H9 (cell line): ENCODE measurements at regions not wholly inside any gene's neighbourhood (a gene's known extent, or its start where the extent isn't known, plus 50 kb on each side); places are given as distances from the start of the nearest gene placed in this dataset.

ENCODE experiments used
- DNase-seq: peaks from one replicate; pipeline ENCODE4 v3.0.0-alpha.2; 2017
- H2AFZ ChIP-seq: one replicate; pipeline ENCODE4 v1.6.1; 2013; ENCODE audit warnings: mild to moderate bottlenecking, low read length, control low read depth, moderate library complexity
- H2AK5ac ChIP-seq: 2 replicates; pipeline ENCODE4 v1.6.1; 2013; ENCODE audit warnings: low read length, control low read depth, mixed read lengths; ENCODE audit not compliant: insufficient read length
- H2BK120ac ChIP-seq: one replicate; pipeline ENCODE4 v1.6.1; 2013; ENCODE audit warnings: low read depth, mild to moderate bottlenecking, low read length, control low read depth, inconsistent platforms; ENCODE audit not compliant: poor library complexity, severe bottlenecking
- H2BK12ac ChIP-seq: 2 replicates; pipeline ENCODE4 v1.6.1; 2013; ENCODE audit warnings: low read length, control low read depth, mixed read lengths, low read depth; ENCODE audit not compliant: insufficient read length
- H2BK15ac ChIP-seq: 2 replicates; pipeline ENCODE4 v1.6.1; 2013; ENCODE audit warnings: low read depth, low read length, control low read depth
- H2BK20ac ChIP-seq: one replicate; pipeline ENCODE4 v1.6.1; 2013; ENCODE audit warnings: low read depth, mild to moderate bottlenecking, low read length, control low read depth, inconsistent platforms; ENCODE audit not compliant: poor library complexity, severe bottlenecking
- H2BK5ac ChIP-seq: 2 replicates; pipeline ENCODE4 v1.6.1; 2013; ENCODE audit warnings: low read length, control low read depth, mixed read lengths; ENCODE audit not compliant: insufficient read length
- H3K14ac ChIP-seq: 2 replicates; pipeline ENCODE4 v1.6.1; 2013; ENCODE audit warnings: low read length, control low read depth; ENCODE audit not compliant: insufficient read depth
- H3K18ac ChIP-seq: 2 replicates; pipeline ENCODE4 v1.6.1; 2013; ENCODE audit warnings: low read depth, mild to moderate bottlenecking, mixed read lengths, low read length, control low read depth; ENCODE audit not compliant: insufficient read length
- H3K23ac ChIP-seq: 2 replicates; pipeline ENCODE4 v1.6.1; 2013; ENCODE audit warnings: low read length, control low read depth, mixed read lengths, low read depth; ENCODE audit not compliant: insufficient read length
- H3K23me2 ChIP-seq: 2 replicates; pipeline ENCODE4 v1.6.1; 2013; ENCODE audit warnings: low read depth, mild to moderate bottlenecking, mixed read lengths, low read length, control low read depth; ENCODE audit not compliant: insufficient read length, poor library complexity, severe bottlenecking
- H3K27ac ChIP-seq: 2 replicates; pipeline ENCODE4 v1.5.1; 2013; ENCODE audit warnings: low read length, control low read depth, mixed read lengths, low read depth; ENCODE audit not compliant: insufficient read length
- H3K27me3 ChIP-seq: 2 replicates; pipeline ENCODE4 v1.6.1; 2013; ENCODE audit warnings: low read length, control low read depth, inconsistent platforms; ENCODE audit not compliant: insufficient read depth
- H3K4ac ChIP-seq: 2 replicates; pipeline ENCODE4 v1.6.1; 2013; ENCODE audit warnings: low read depth, mild to moderate bottlenecking, control low read depth, inconsistent platforms, low read length, moderate library complexity
- H3K4me1 ChIP-seq: 2 replicates; pipeline ENCODE4 v1.6.1; 2013; ENCODE audit warnings: low read length, control low read depth, inconsistent platforms; ENCODE audit not compliant: insufficient read depth
- H3K4me2 ChIP-seq: 2 replicates; pipeline ENCODE4 v1.6.1; 2013; ENCODE audit warnings: low read length, control low read depth, mixed read lengths; ENCODE audit not compliant: insufficient read length, insufficient read depth
- H3K56ac ChIP-seq: 2 replicates; pipeline ENCODE4 v1.6.1; 2013; ENCODE audit warnings: low read depth, mild to moderate bottlenecking, mixed read lengths, low read length, control low read depth; ENCODE audit not compliant: insufficient read length
- H3K79me1 ChIP-seq: 2 replicates; pipeline ENCODE4 v1.6.1; 2013; ENCODE audit warnings: low read depth, mild to moderate bottlenecking, moderate library complexity, low read length, control low read depth, inconsistent platforms; ENCODE audit not compliant: insufficient read depth, poor library complexity, severe bottlenecking
- H3K79me2 ChIP-seq: 2 replicates; pipeline ENCODE4 v1.6.1; 2013; ENCODE audit warnings: low read length, control low read depth, inconsistent platforms; ENCODE audit not compliant: insufficient read depth
- H3K9ac ChIP-seq: 2 replicates; pipeline ENCODE4 v1.6.1; 2013; ENCODE audit warnings: low read length, control low read depth, mixed read lengths; ENCODE audit not compliant: insufficient read length; ENCODE audit errors: extremely low read depth
- H3K9me3 ChIP-seq: one replicate; pipeline ENCODE4 v1.6.1; 2013; ENCODE audit warnings: low read depth, low read length, inconsistent platforms; ENCODE audit not compliant: control insufficient read depth
- H3T11ph ChIP-seq: one replicate; pipeline ENCODE4 v1.6.1; 2013; ENCODE audit warnings: mild to moderate bottlenecking, low read length, control low read depth, inconsistent platforms
- H4K20me1 ChIP-seq: one replicate; pipeline ENCODE4 v1.6.1; 2013; ENCODE audit not compliant: control insufficient read depth, insufficient read length, insufficient read depth
- H4K5ac ChIP-seq: 2 replicates; pipeline ENCODE4 v1.6.1; 2013; ENCODE audit warnings: low read depth, mild to moderate bottlenecking, mixed read lengths, low read length, control low read depth; ENCODE audit not compliant: insufficient read length
- H4K8ac ChIP-seq: replicated peaks from 2 replicates; pipeline ENCODE4 v1.6.1; 2013; ENCODE audit warnings: low read length, control low read depth, mixed read lengths, low read depth; ENCODE audit not compliant: insufficient read length
- H4K91ac ChIP-seq: 2 replicates; pipeline ENCODE4 v1.6.1; 2013; ENCODE audit warnings: low read depth, mild to moderate bottlenecking, moderate library complexity, mixed read lengths, low read length, control low read depth; ENCODE audit not compliant: insufficient read length
- H3K27ac Mint-ChIP-seq, 3 experiments: 2 replicates in 2 of 3; 3 replicates in 1 of 3; pipeline ENCODE4 v1.8.0; 2020 to 2021; ENCODE audit warnings: mixed read lengths in 3 of 3, mild to moderate bottlenecking in 1 of 3, moderate library complexity in 1 of 3
- H3K27me3 Mint-ChIP-seq: 2 replicates; pipeline ENCODE4 v1.8.0; 2021; ENCODE audit warnings: low read depth, mild to moderate bottlenecking, moderate library complexity, mixed read lengths
- H3K36me3 Mint-ChIP-seq, 3 experiments: 2 replicates in 2 of 3; 3 replicates in 1 of 3; pipeline ENCODE4 v1.8.0; 2020 to 2021; ENCODE audit warnings: low read depth in 3 of 3, mixed read lengths in 3 of 3; ENCODE audit not compliant: insufficient read depth in 1 of 3
- H3K4me1 Mint-ChIP-seq, 2 experiments: 2 replicates each; pipeline ENCODE4 v1.8.0; 2020; ENCODE audit warnings: mixed read lengths in 2 of 2
- H3K4me3 Mint-ChIP-seq, 2 experiments: 2 replicates in 1 of 2; 3 replicates in 1 of 2; pipeline ENCODE4 v1.8.0; 2020 to 2021; ENCODE audit warnings: mild to moderate bottlenecking in 2 of 2, mixed read lengths in 2 of 2, moderate library complexity in 1 of 2
- H3K9me3 Mint-ChIP-seq, 2 experiments: 2 replicates in 1 of 2; 3 replicates in 1 of 2; pipeline ENCODE4 v1.8.0; 2020; ENCODE audit warnings: mild to moderate bottlenecking in 2 of 2, mixed read lengths in 2 of 2, moderate library complexity in 1 of 2
- WGBS: extraction: QIAGEN DNeasy Blood & Tissue Kit; methylation state at CpG from one replicate; pipeline ENCODE4 v1.1.7; 2013; ENCODE audit warnings: missing lambda C conversion rate, low lambda C conversion rate, mixed read lengths; ENCODE audit not compliant: insufficient read length; ENCODE audit errors: extremely low coverage; 5-methylcytosine and 5-hydroxymethylcytosine counted together
- TF ChIP-seq, protein P1 (sequence below): fragments of 200-600 bp; sonication (generic); conservative IDR thresholded peaks from 3 replicates; pipeline ENCODE4 v1.8.0; 2021; ENCODE audit warnings: antibody characterized with exemption, mild to moderate bottlenecking

DNA sequence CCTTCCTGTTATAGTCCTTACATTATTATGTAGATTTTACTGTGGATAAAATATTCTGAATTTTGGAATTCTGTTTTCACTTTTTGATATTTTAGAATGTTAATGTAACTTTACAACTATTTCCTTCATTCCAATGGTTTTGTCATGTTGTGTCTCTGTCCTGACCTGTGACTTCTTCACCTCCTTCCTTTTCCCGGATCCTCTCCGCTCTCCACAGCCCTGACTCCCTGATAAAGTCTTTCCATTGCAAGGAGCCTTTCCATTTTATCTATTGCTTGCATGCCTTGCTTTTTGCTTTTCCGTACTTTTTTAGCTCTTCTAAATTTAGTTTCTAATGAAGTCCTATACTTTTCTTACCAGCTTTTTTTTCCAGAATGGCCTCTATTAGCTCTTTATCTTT is 117.6 kb upstream of the ARRDC3 start:
- H3K36me3 Mint-ChIP-seq: no peaks in the 10 kb centered on the region
- Histone ChIP-seq H4K8ac (no peak overlapping the region), H3K9ac (no peak overlapping the region), H3K14ac (no peak overlapping the region), H2BK20ac (no peak overlapping the region), H2BK12ac (no peak overlapping the region), H3K4me1 (no peaks in the 10 kb centered on the region; the same call in 1 of the 2 replicates), H3K4me2 (no peak overlapping the region), H3K79me2 (no peaks in the 10 kb centered on the region), H2BK5ac (no peak overlapping the region), H3K27ac (no peak overlapping the region), H4K5ac (no peak overlapping the region), H3T11ph (no peak overlapping the region), H3K56ac (no peak overlapping the region), H3K23ac (no peak overlapping the region), H2BK15ac (no peak overlapping the region), H2AFZ (no peak overlapping the region), H2AK5ac (no peak overlapping the region), H3K23me2 (no peaks in the 10 kb centered on the region), H3K18ac (no peak overlapping the region), H3K4ac (no peak overlapping the region), H3K9me3 (no peaks in the 10 kb centered on the region), H2BK120ac (no peak overlapping the region), H3K79me1 (no peaks in the 10 kb centered on the region), H4K20me1 (no peaks in the 10 kb centered on the region), H3K27me3 (no peaks in the 10 kb centered on the region), H4K91ac (no peak overlapping the region)
- peaks cover 4% of the 10 kb centered on the region in 2 experiments for H3K4me1 Mint-ChIP-seq
- H3K27ac Mint-ChIP-seq: no peak overlapping the region; a peak in 1 of 7 replicates
- H3K27me3 Mint-ChIP-seq: no peaks in the 10 kb centered on the region
- no CpG with 5 or more reads among the region's 3 CpGs for WGBS
- no peak for DNase-seq
- H3K4me3 Mint-ChIP-seq: no peak overlapping the region
- TF ChIP-seq, protein P1, sequence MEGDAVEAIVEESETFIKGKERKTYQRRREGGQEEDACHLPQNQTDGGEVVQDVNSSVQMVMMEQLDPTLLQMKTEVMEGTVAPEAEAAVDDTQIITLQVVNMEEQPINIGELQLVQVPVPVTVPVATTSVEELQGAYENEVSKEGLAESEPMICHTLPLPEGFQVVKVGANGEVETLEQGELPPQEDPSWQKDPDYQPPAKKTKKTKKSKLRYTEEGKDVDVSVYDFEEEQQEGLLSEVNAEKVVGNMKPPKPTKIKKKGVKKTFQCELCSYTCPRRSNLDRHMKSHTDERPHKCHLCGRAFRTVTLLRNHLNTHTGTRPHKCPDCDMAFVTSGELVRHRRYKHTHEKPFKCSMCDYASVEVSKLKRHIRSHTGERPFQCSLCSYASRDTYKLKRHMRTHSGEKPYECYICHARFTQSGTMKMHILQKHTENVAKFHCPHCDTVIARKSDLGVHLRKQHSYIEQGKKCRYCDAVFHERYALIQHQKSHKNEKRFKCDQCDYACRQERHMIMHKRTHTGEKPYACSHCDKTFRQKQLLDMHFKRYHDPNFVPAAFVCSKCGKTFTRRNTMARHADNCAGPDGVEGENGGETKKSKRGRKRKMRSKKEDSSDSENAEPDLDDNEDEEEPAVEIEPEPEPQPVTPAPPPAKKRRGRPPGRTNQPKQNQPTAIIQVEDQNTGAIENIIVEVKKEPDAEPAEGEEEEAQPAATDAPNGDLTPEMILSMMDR: no peak
- no peaks in the 10 kb centered on the region for H3K9me3 Mint-ChIP-seq
